Pulmonary artery endothelial cell (primary cell): ENCODE measurements at regions not wholly inside any gene's neighbourhood (a gene's known extent, or its start where the extent isn't known, plus 50 kb on each side); places are given as distances from the start of the nearest gene placed in this dataset.
"Not testable (repeated sequence)": the region's sequence is repeated elsewhere in the genome, so short reads cannot be mapped to it uniquely, and the experiment has no call there.

ENCODE experiments used
- DNase-seq: peaks from one replicate; pipeline ENCODE4 v3.0.0-alpha.2; 2011; ENCODE audit warnings: low read depth, low spot score

GRCh38 chr22:25413620-25414019 lies 150.9 kb upstream of the GRK3 start:
- DNase-seq = no peak

- not testable (repeated sequence) for DNase-seq
Measured at GRCh38 chr22:25415731-25416130, 148.7 kb upstream of the GRK3 start.

GRCh38 chr22:25417826-25418225 lies 146.6 kb upstream of the GRK3 start:
- DNase-seq = not testable (repeated sequence)

GRCh38 chr22:25419247-25420113 lies 145.0 kb upstream of the GRK3 start:
- DNase-seq = peak; percentile 26

GRCh38 chr22:25420114-25420441 lies 144.4 kb upstream of the GRK3 start:
- not testable (repeated sequence) for DNase-seq

GRCh38 chr22:25420471-25420924 lies 144.0 kb upstream of the GRK3 start:
- no peak for DNase-seq

- no peak for DNase-seq
Measured at GRCh38 chr22:25420925-25421904, 143.3 kb upstream of the GRK3 start.

GRCh38 chr22:25426530-25427308 lies 137.8 kb upstream of the GRK3 start:
- not testable (repeated sequence) for DNase-seq

GRCh38 chr22:25431637-25432342 lies 132.7 kb upstream of the GRK3 start:
- not testable (repeated sequence) for DNase-seq

GRCh38 chr22:25433381-25433970 lies 131.0 kb upstream of the GRK3 start:
- not testable (repeated sequence) for DNase-seq

- DNase-seq = no peak
Measured at GRCh38 chr22:25437414-25438160, 126.9 kb upstream of the GRK3 start.

GRCh38 chr22:25447067-25447685 lies 117.3 kb upstream of the GRK3 start:
- DNase-seq = no peak

GRCh38 chr22:25447686-25448434 lies 116.6 kb upstream of the GRK3 start:
- DNase-seq = peak; percentile 22

GRCh38 chr22:25448435-25449051 lies 115.9 kb upstream of the GRK3 start:
- no peak for DNase-seq

- no peak for DNase-seq
Measured at GRCh38 chr22:25449781-25450317, 114.6 kb upstream of the GRK3 start.

GRCh38 chr22:25451480-25452114 lies 112.9 kb upstream of the GRK3 start:
- DNase-seq = no peak

GRCh38 chr22:25452116-25452700 lies 112.3 kb upstream of the GRK3 start:
- no peak for DNase-seq
